Progenitor cell of endocrine pancreas (in vitro differentiated cells): ENCODE measurements at regions not wholly inside any gene's neighbourhood (a gene's known extent, or its start where the extent isn't known, plus 50 kb on each side); places are given as distances from the start of the nearest gene placed in this dataset.

ENCODE experiments used
- DNase-seq: peaks from one replicate; pipeline ENCODE4 v3.0.0; 2021; ENCODE audit warnings: low spot score; ENCODE audit not compliant: unreplicated experiment
- H3K27ac Mint-ChIP-seq: 2 replicates; pipeline ENCODE4 v1.8.0; 2021; ENCODE audit warnings: mild to moderate bottlenecking, moderate library complexity, mixed read lengths
- H3K27me3 Mint-ChIP-seq: 2 replicates; pipeline ENCODE4 v1.8.0; 2021; ENCODE audit warnings: mixed read lengths
- H3K36me3 Mint-ChIP-seq: 2 replicates; pipeline ENCODE4 v1.8.0; 2022; ENCODE audit warnings: mixed read lengths; ENCODE audit not compliant: insufficient read depth
- H3K4me1 Mint-ChIP-seq: 2 replicates; pipeline ENCODE4 v1.8.0; 2021; ENCODE audit warnings: low read depth, mixed read lengths
- H3K4me3 Mint-ChIP-seq: 2 replicates; pipeline ENCODE4 v1.8.0; 2021; ENCODE audit warnings: low read depth, mild to moderate bottlenecking, moderate library complexity, mixed read lengths
- H3K9me3 Mint-ChIP-seq: 2 replicates; pipeline ENCODE4 v1.8.0; 2021; ENCODE audit warnings: low read depth, mixed read lengths
- CTCF ChIP-seq: fragments of 200-600 bp; sonication (generic); IDR thresholded peaks from one replicate; pipeline ENCODE4 v1.5.0; 2021; ENCODE audit warnings: antibody characterized with exemption, mild to moderate bottlenecking; ENCODE audit not compliant: unreplicated experiment

- H3K4me3 Mint-ChIP-seq: no peak overlapping the region
- H3K27ac Mint-ChIP-seq: no peak overlapping the region
- no peaks in the 10 kb centered on the region for H3K36me3 Mint-ChIP-seq
- H3K27me3 Mint-ChIP-seq: no peaks in the 10 kb centered on the region
- H3K4me1 Mint-ChIP-seq: no peaks in the 10 kb centered on the region
- H3K9me3 Mint-ChIP-seq: no peaks in the 10 kb centered on the region
- DNase-seq: no peak
- TF ChIP-seq CTCF: no peak
Observed at GRCh38 chr12:46944088-46944487, 118.3 kb upstream of the SLC38A4 start.

- no peaks in the 10 kb centered on the region for H3K36me3 Mint-ChIP-seq
- H3K9me3 Mint-ChIP-seq: no peaks in the 10 kb centered on the region
- DNase-seq: no peak
- H3K4me1 Mint-ChIP-seq: no peaks in the 10 kb centered on the region
- H3K27ac Mint-ChIP-seq: no peak overlapping the region
- no peak for TF ChIP-seq CTCF
- H3K4me3 Mint-ChIP-seq: no peak overlapping the region
- H3K27me3 Mint-ChIP-seq: no peaks in the 10 kb centered on the region
Observed at GRCh38 chr12:46944771-46945170, 119.0 kb upstream of the SLC38A4 start.

- H3K4me3 Mint-ChIP-seq: no peak overlapping the region
- H3K4me1 Mint-ChIP-seq: no peaks in the 10 kb centered on the region
- no peak for TF ChIP-seq CTCF
- no peaks in the 10 kb centered on the region for H3K27me3 Mint-ChIP-seq
- no peak for DNase-seq
- H3K27ac Mint-ChIP-seq: no peak overlapping the region
- H3K9me3 Mint-ChIP-seq: no peaks in the 10 kb centered on the region
- no peaks in the 10 kb centered on the region for H3K36me3 Mint-ChIP-seq
Observed at GRCh38 chr12:46945591-46945990, 119.8 kb upstream of the SLC38A4 start.

GRCh38 chr12:46946137-46946536, 120.3 kb upstream of the SLC38A4 start:
- no peaks in the 10 kb centered on the region for H3K27me3 Mint-ChIP-seq
- no peak for TF ChIP-seq CTCF
- H3K27ac Mint-ChIP-seq: no peak overlapping the region
- no peaks in the 10 kb centered on the region for H3K9me3 Mint-ChIP-seq
- no peak overlapping the region for H3K4me3 Mint-ChIP-seq
- no peaks in the 10 kb centered on the region for H3K36me3 Mint-ChIP-seq
- no peak for DNase-seq
- no peaks in the 10 kb centered on the region for H3K4me1 Mint-ChIP-seq

- H3K27me3 Mint-ChIP-seq: peaks cover 5% of the 10 kb centered on the region
- TF ChIP-seq CTCF: no peak
- H3K36me3 Mint-ChIP-seq: no peaks in the 10 kb centered on the region
- H3K9me3 Mint-ChIP-seq: no peaks in the 10 kb centered on the region
- H3K4me1 Mint-ChIP-seq: no peaks in the 10 kb centered on the region
- no peak for DNase-seq
- no peak overlapping the region for H3K4me3 Mint-ChIP-seq
- no peak overlapping the region for H3K27ac Mint-ChIP-seq
Observed at GRCh38 chr12:46948936-46949545, 123.2 kb upstream of the SLC38A4 start.
